Nephron (organoid): ENCODE measurements at regions not wholly inside any gene's neighbourhood (a gene's known extent, or its start where the extent isn't known, plus 50 kb on each side); places are given as distances from the start of the nearest gene placed in this dataset.
"Not testable (repeated sequence)": the region's sequence is repeated elsewhere in the genome, so short reads cannot be mapped to it uniquely, and the experiment has no call there.

ENCODE experiments used
- H3K27ac Mint-ChIP-seq, 3 experiments: 2 replicates each; pipeline ENCODE4 v1.8.0; 2020; ENCODE audit warnings: mixed read lengths in 3 of 3, mild to moderate bottlenecking in 2 of 3, moderate library complexity in 1 of 3
- H3K27me3 Mint-ChIP-seq: 2 replicates; pipeline ENCODE4 v1.8.0; 2021; ENCODE audit warnings: low read depth, mild to moderate bottlenecking, moderate library complexity, mixed read lengths
- H3K36me3 Mint-ChIP-seq: 2 replicates; pipeline ENCODE4 v1.8.0; 2020; ENCODE audit warnings: low read depth, mixed read lengths
- H3K4me1 Mint-ChIP-seq: 2 replicates; pipeline ENCODE4 v1.8.0; 2020; ENCODE audit warnings: mixed read lengths
- H3K4me3 Mint-ChIP-seq, 3 experiments: 2 replicates each; pipeline ENCODE4 v1.8.0; 2020; ENCODE audit warnings: mild to moderate bottlenecking in 3 of 3, mixed read lengths in 3 of 3, moderate library complexity in 2 of 3
- H3K9me3 Mint-ChIP-seq: 2 replicates; pipeline ENCODE4 v1.8.0; 2020; ENCODE audit warnings: mixed read lengths
- TF ChIP-seq, protein P1 (sequence below), 3 experiments: fragments of 200-600 bp; sonication (generic); IDR thresholded peaks; one replicate each; pipeline ENCODE4 v1.5.0; 2021; ENCODE audit warnings: antibody characterized with exemption in 3 of 3; ENCODE audit not compliant: unreplicated experiment in 3 of 3

DNA sequence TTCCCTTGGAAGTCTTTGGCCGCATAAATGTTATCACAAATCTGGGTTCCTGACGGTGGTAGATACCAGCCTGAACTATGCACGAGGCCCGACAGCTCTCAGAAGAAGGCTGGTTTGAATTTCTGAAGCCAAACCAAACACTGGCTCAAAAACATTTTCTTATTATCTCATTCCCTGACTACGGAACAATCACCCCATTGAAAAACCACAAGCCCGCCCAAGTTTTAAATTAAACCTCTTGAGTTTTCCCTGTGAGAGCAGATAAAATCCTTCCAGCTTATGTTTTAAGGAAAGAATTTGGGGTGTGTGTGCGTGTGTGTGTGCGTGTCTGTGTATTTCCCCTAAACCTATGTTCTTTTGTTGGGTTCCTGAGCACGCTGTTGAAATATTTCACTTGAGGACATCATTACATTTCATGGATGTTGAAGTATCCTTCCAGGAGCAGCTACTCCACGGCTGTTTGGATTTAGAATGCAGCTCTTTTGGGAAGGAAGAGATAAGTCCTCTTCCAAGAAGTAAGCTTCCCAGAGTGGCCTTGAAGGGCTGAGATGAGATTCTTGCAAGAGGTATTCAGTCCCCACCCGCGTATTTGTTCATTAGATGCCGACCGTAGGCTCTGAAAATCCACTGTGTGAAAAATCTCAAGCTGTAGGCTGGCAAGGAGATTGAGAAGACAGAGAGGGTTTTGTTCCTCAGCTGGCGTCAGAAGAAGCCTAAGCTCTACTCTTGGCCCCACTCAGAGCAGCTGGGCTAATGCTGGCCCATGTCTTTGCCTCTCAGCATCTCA, 131.0 kb upstream of the NCOR2 start:
- TF ChIP-seq, protein P1, sequence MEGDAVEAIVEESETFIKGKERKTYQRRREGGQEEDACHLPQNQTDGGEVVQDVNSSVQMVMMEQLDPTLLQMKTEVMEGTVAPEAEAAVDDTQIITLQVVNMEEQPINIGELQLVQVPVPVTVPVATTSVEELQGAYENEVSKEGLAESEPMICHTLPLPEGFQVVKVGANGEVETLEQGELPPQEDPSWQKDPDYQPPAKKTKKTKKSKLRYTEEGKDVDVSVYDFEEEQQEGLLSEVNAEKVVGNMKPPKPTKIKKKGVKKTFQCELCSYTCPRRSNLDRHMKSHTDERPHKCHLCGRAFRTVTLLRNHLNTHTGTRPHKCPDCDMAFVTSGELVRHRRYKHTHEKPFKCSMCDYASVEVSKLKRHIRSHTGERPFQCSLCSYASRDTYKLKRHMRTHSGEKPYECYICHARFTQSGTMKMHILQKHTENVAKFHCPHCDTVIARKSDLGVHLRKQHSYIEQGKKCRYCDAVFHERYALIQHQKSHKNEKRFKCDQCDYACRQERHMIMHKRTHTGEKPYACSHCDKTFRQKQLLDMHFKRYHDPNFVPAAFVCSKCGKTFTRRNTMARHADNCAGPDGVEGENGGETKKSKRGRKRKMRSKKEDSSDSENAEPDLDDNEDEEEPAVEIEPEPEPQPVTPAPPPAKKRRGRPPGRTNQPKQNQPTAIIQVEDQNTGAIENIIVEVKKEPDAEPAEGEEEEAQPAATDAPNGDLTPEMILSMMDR (IDR thresholded peaks at IDR 0.05; ENCODE audit: unreplicated experiment in 3 of 3): no peak
- Mint-ChIP-seq H3K27me3 (peaks cover 26% of the 10 kb centered on the region), H3K4me1 (peaks cover 48% of the 10 kb centered on the region), H3K4me3 (no peak overlapping the region), H3K36me3 (no peaks in the 10 kb centered on the region), H3K27ac (peak overlapping the region; percentile 22 to 81 (median 81)), H3K9me3 (peaks cover 3% of the 10 kb centered on the region)

DNA sequence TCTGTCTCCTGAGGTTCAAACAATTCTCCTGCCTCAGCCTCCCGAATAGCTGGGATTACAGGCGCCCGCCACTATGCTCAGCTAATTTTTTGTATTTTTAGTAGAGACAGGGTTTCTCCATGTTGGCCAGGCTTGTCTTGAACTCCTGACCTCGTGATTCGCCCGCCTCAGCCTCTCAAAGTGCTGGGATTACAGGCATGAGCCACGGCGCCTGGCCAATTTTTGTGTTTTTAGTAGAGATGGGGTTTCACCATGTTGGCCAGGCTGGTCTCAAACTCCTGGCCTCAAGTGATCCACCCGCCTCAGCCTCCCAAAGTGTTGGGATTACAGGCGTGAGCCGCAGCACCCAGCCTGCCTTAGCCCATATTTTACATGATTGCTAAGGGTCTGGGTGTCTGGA, 130.3 kb upstream of the NCOR2 start:
- H3K36me3 Mint-ChIP-seq, H3K9me3 Mint-ChIP-seq, H3K4me3 Mint-ChIP-seq: not testable (repeated sequence)
- peak overlapping the region in 2 of 3 experiments; percentile 81 for H3K27ac Mint-ChIP-seq
- H3K27me3 Mint-ChIP-seq: peaks cover 27% of the 10 kb centered on the region
- peaks cover 47% of the 10 kb centered on the region for H3K4me1 Mint-ChIP-seq

DNA sequence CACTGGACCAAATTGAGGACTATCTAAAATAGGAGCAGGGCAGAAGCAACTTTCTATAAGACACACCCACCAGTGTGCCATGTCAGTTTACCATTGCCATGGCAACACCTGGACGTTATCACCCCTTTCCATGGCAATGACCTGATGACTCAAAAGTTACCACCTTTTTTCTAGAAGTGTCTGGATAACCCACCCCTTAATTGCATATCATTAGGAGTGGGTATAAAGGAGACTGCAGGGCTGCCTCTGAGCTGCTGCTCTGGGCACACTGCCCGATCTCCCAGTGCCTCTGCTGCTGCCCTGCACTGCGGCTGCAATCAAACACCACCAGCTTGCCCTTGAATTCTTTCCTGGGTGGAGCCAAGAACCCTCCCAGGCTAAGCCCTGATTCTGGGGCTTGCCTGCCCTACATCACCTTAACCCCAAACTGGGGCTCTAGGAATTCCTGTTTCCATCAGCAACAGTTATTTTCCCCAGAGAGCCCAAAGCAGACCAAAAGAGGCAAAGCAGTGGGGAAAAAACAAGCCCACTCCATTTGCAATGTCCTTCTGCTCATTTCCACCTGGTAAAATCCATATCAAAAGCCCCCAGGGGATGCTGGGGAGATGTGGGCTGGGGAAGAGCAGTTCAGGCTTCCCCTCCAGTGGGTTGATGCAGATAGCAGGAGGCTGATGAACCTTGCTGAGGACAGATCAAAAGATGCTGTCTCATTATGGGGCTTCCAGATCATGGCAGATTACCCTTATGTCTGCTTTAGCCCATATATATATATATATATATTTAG, 129.5 kb upstream of the NCOR2 start:
- peaks cover 27% of the 10 kb centered on the region for H3K27me3 Mint-ChIP-seq
- H3K4me3 Mint-ChIP-seq: no peak overlapping the region
- H3K36me3 Mint-ChIP-seq: no peaks in the 10 kb centered on the region
- peaks cover 11% of the 10 kb centered on the region for H3K9me3 Mint-ChIP-seq
- TF ChIP-seq, protein P1 (IDR thresholded peaks at IDR 0.05; ENCODE audit: unreplicated experiment in 3 of 3): no peak
- no peak overlapping the region for H3K27ac Mint-ChIP-seq
- H3K4me1 Mint-ChIP-seq: peaks cover 47% of the 10 kb centered on the region

DNA sequence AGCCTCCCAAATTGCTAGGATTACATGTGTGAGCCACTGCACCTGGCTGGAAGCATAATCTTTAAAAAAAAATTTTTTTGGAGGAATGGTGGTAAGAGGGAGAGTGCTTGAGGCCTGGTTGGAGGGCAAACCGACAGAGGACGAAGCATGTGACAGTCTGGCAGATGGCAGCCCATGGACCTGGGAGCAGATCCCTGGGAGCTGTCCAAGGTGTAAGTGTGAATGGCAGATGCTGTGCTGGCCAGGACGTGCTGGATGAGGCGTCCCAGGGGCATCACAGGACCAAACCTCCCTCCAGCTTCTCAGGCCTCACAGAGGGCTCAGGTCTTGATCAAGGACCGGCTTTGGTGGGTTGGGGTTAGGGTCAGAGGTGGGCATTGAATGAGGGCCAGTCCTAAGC, 128.4 kb upstream of the NCOR2 start:
- peak overlapping the region in 1 of 3 experiments; percentile 35 for H3K27ac Mint-ChIP-seq
- no peak overlapping the region for H3K4me3 Mint-ChIP-seq
- peaks cover 15% of the 10 kb centered on the region for H3K9me3 Mint-ChIP-seq

DNA sequence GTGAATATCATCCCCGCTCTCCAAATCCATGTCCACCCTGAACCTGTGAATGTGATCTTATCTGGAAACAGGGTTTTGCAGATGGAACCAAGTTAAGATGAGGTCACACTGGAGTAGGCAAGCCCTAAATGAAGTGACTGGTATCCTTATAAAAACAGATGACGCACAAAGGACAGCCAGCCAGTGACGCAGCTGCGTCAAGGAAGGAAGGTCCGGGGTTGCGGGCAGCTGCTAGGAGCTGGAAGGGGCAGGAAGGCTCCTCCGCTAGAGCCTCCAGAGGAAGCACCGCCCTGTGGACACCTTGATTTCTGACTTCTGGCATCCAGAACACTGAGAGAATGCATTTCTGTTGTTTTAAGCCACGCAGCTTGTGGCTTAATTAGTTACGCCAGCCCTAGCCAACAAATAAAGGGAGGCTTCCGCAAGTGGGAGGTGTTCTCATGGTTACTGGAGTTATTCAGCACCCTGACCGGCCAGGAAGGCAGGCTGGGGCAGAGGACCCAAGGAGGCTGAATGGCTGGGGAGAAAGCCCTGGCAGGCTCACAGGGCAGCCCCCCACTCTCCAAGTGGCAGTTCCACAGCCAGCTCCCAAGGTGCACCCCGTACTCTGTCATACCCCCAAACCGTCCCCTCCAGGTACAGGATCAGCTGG, 127.6 kb upstream of the NCOR2 start:
- H3K4me3 Mint-ChIP-seq: no peak overlapping the region
- peaks cover 15% of the 10 kb centered on the region for H3K9me3 Mint-ChIP-seq
- H3K4me1 Mint-ChIP-seq: peaks cover 36% of the 10 kb centered on the region
- peak overlapping the region in 1 of 3 experiments; percentile 72 for H3K27ac Mint-ChIP-seq
- peaks cover 27% of the 10 kb centered on the region for H3K27me3 Mint-ChIP-seq
- no peaks in the 10 kb centered on the region for H3K36me3 Mint-ChIP-seq
- TF ChIP-seq, protein P1 (IDR thresholded peaks at IDR 0.05; ENCODE audit: unreplicated experiment in 3 of 3): no peak

More for the DNA sequence above, 128.4 kb upstream of the NCOR2 start:
- H3K4me1 Mint-ChIP-seq: peaks cover 40% of the 10 kb centered on the region
- TF ChIP-seq, protein P1 (IDR thresholded peaks at IDR 0.05; ENCODE audit: unreplicated experiment in 3 of 3): no peak
- H3K36me3 Mint-ChIP-seq: no peaks in the 10 kb centered on the region
- H3K27me3 Mint-ChIP-seq: peaks cover 27% of the 10 kb centered on the region

DNA sequence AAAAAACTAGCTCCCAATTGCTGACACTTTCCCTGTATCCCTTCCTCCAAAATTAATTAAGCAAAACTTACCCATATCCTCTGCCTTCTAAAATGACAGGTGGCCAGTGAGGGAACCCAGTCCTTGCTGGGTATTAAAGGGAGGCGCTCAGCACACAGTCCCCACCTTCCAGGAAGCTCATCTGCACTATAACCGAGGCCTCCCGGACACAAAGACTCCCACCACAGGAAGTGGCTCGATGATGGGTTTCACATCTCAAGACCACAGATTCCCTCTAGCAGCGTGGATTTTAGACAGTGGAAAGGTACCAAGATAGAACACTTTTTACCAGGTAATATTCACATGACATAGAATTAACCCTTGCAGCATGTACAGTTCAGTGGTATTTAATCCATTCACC, 126.8 kb upstream of the NCOR2 start:
- Mint-ChIP-seq H3K4me3 (peak overlapping the region in 1 of 3 experiments; percentile 35), H3K36me3 (no peaks in the 10 kb centered on the region)

More for the DNA sequence above, 126.8 kb upstream of the NCOR2 start:
- TF ChIP-seq, protein P1 (IDR thresholded peaks at IDR 0.05; ENCODE audit: unreplicated experiment in 3 of 3): no peak
- peaks cover 15% of the 10 kb centered on the region for H3K9me3 Mint-ChIP-seq
- peaks cover 35% of the 10 kb centered on the region for H3K4me1 Mint-ChIP-seq
- peak overlapping the region in 1 of 3 experiments; percentile 76 for H3K27ac Mint-ChIP-seq
- H3K27me3 Mint-ChIP-seq: peaks cover 24% of the 10 kb centered on the region
